ENCODE measurements at regions not wholly inside any gene's neighbourhood (a gene's known extent, or its start where the extent isn't known, plus 50 kb on each side); places are given as distances from the start of the nearest gene placed in this dataset.

DNA sequence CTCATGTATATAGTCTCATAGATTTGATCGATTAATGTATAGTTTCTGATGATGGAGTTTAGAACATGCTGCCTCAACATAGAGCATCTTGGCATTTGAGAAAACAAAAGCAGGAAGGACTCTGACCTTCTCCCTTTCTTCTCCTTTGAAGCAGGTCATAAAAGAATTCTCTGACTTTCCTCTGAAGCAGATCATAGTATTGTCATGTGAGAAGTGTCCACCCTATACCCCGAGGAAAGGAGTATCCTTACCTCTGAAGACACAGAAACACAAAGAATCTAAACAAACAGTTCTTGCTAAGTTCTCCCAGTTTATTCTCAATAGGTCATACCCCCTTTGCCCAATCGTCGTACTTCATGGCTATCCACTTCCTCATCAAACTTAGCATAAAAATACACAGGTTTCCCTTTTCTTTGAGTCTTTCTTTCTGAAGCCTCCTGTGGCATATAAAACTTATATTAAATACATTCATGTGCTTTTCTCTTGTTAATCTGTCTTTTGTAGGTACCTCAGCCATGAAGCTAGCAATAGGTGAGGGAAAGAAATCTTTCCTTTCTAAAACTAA lies 194.9 kb downstream of the REEP3 start:
- WGBS, 3 donors, result 58 to 62% (median 61%) methylated on average over 4 of the region's 4 CpGs
- no peak overlapping the region for H3K27ac ChIP-seq
- TF ChIP-seq, protein P1, sequence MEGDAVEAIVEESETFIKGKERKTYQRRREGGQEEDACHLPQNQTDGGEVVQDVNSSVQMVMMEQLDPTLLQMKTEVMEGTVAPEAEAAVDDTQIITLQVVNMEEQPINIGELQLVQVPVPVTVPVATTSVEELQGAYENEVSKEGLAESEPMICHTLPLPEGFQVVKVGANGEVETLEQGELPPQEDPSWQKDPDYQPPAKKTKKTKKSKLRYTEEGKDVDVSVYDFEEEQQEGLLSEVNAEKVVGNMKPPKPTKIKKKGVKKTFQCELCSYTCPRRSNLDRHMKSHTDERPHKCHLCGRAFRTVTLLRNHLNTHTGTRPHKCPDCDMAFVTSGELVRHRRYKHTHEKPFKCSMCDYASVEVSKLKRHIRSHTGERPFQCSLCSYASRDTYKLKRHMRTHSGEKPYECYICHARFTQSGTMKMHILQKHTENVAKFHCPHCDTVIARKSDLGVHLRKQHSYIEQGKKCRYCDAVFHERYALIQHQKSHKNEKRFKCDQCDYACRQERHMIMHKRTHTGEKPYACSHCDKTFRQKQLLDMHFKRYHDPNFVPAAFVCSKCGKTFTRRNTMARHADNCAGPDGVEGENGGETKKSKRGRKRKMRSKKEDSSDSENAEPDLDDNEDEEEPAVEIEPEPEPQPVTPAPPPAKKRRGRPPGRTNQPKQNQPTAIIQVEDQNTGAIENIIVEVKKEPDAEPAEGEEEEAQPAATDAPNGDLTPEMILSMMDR (IDR thresholded peaks at IDR 0.05), result no peak
- TF ChIP-seq POLR2A (IDR thresholded peaks at IDR 0.05), result no peak
- no peak for TF ChIP-seq EP300 (IDR thresholded peaks at IDR 0.05)
- no peak for DNase-seq
- intact Hi-C loops (cut with DNase I), result loop anchor here in 2 of 4 donors (5.0 to 10.0 kb wide), 3 partner anchors 84 to 551 kb away; no protein-coding TSS in a partner anchor
- H3K27me3 ChIP-seq, result no peaks in the 10 kb centered on the region
- peaks cover 11% of the 10 kb centered on the region for H3K4me1 ChIP-seq (ENCODE audit: insufficient read depth)
- no peak overlapping the region for H3K4me3 ChIP-seq
- no peaks in the 10 kb centered on the region for H3K9me3 ChIP-seq
- no peaks in the 10 kb centered on the region for H3K36me3 ChIP-seq

DNA sequence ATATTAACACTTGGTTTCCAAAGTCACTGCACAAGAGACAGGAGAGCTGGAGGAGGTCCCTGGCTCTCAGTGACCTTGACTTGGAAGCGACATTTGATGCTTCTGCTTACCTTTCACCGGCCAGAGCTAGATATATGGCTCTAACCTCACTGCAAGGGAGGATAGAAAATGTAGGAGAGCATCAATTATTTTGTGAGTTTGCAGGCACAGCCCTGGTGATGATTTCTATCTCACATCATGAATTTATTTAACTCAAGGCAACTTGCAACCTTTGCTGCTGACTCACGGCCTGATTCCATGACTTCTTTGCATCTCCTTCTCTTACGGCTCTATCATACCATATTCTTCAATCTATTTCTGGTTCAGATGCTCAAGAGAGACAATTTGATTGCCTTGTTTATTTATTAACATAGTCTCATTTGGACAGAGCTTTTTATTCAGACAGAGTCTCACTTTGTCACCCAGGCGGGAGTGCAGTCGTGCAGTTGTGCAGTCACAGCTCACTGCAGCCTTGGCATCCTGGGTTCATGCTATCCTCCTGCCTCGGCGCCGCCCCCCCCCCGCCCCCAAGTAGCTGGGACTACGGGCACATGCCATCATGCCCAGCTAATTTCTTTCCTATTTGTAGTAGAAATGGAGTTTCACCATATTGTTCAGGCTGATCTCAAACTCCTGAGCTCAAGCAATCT lies 196.0 kb downstream of the REEP3 start:
- Histone ChIP-seq H3K4me3 (no peak overlapping the region), H3K4me1 (ENCODE audit: insufficient read depth) (peaks cover 8% of the 10 kb centered on the region), H3K9me3 (no peaks in the 10 kb centered on the region), H3K27ac (no peak overlapping the region), H3K36me3 (no peaks in the 10 kb centered on the region), H3K27me3 (no peaks in the 10 kb centered on the region)
- TF ChIP-seq POLR2A (IDR thresholded peaks at IDR 0.05), result no peak
- TF ChIP-seq, protein P1 (IDR thresholded peaks at IDR 0.05), result no peak
- no peak for TF ChIP-seq EP300 (IDR thresholded peaks at IDR 0.05)
- DNase-seq, result no peak
- intact Hi-C loops (cut with DNase I), result loop anchor here in 2 of 4 donors (5.0 to 10.0 kb wide), 3 partner anchors 85 to 552 kb away; no protein-coding TSS in a partner anchor
- 80 to 86% (median 84%) methylated on average over 11 of the region's 11 CpGs for WGBS, 3 donors

DNA sequence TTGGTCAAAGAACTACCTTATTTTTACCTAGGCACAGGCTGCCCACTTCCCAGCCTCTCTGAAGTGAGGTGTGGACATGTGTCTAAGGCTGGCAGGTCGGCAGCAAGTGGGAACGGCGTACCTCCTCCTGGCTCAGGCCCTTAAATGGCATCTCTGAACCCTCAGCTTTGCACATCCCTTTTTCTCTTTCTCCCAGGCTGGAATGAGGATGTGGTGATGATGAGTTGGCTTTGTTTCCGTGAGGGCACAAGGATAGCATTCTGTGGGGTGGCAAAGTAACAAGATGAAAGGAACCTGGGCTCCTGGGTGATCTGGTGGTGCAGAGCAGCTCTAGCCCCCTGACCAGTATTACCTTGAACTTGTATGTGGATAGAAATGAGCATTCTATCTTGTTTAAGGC lies 196.8 kb downstream of the REEP3 start:
- H3K27ac ChIP-seq, result no peak overlapping the region
- H3K9me3 ChIP-seq, result no peaks in the 10 kb centered on the region
- H3K36me3 ChIP-seq, result no peaks in the 10 kb centered on the region
- no peak for DNase-seq
- no peak for TF ChIP-seq EP300 (IDR thresholded peaks at IDR 0.05)
- TF ChIP-seq, protein P1 (IDR thresholded peaks at IDR 0.05), result no peak
- TF ChIP-seq POLR2A (IDR thresholded peaks at IDR 0.05), result no peak
- no peaks in the 10 kb centered on the region for H3K27me3 ChIP-seq
- no peak overlapping the region for H3K4me3 ChIP-seq
- H3K4me1 ChIP-seq (ENCODE audit: insufficient read depth), result peaks cover 2% of the 10 kb centered on the region
- WGBS, 3 donors, result 89 to 92% (median 90%) methylated on average over 4 of the region's 4 CpGs
- intact Hi-C loops (cut with DNase I), result loop anchor here in 2 of 4 donors (5.0 to 10.0 kb wide), 3 partner anchors 86 to 553 kb away; no protein-coding TSS in a partner anchor

DNA sequence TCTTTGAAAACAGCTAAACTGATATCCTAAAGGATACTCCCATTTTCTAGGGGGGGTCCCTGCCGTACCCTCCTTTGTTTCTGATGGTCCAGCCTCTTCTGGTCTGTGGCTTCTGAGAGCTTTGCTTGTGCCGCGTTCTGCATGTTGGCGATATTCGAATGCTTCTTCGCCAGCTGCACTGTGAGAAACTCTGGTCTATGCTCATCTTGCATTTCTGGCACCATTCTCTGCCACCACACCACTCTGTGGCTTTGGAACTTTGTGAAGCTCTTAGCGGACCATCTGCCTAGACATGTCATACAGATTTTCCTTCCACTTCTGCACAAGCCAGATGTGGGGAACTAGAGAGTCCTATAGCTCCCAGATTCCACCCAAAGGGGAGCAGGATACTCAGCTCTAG lies 197.2 kb downstream of the REEP3 start:
- no peaks in the 10 kb centered on the region for H3K27me3 ChIP-seq
- H3K4me3 ChIP-seq, result no peak overlapping the region
- TF ChIP-seq POLR2A (IDR thresholded peaks at IDR 0.05), result no peak
- TF ChIP-seq EP300 (IDR thresholded peaks at IDR 0.05), result no peak
- TF ChIP-seq, protein P1 (IDR thresholded peaks at IDR 0.05), result no peak
- intact Hi-C loops (cut with DNase I), result loop anchor here in 2 of 4 donors (5.0 to 10.0 kb wide), 3 partner anchors 86 to 554 kb away; no protein-coding TSS in a partner anchor
- H3K36me3 ChIP-seq, result no peaks in the 10 kb centered on the region
- 92 to 95% (median 92%) methylated on average over 7 of the region's 7 CpGs for WGBS, 3 donors
- H3K4me1 ChIP-seq (ENCODE audit: insufficient read depth), result no peaks in the 10 kb centered on the region
- no peaks in the 10 kb centered on the region for H3K9me3 ChIP-seq
- DNase-seq, result no peak
- H3K27ac ChIP-seq, result no peak overlapping the region
